ENCODE measurements at regions not wholly inside any gene's neighbourhood (a gene's known extent, or its start where the extent isn't known, plus 50 kb on each side); places are given as distances from the start of the nearest gene placed in this dataset.

DNA sequence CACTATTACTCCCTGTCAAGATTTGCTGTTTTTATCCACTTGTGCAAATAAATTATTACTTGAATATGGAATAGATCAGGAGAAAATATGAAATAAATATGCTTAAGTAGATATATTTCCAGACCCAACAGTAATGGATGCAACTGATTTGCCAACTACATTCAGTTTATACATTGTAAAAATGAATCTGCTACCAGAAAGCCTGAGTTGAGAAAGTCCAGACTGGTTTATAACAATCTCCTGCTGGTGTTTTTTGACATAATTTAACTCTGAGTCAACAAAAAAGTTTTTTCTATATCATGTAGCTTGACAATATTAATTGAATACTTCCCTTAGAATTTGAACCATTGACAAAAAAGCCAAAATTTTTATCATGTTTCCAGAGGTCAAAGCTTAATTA is 265.8 kb upstream of the SEMA3D start:
- no peak for TF ChIP-seq POLR2AphosphoS5 (IDR thresholded peaks at IDR 0.05)
- TF ChIP-seq, protein P1, sequence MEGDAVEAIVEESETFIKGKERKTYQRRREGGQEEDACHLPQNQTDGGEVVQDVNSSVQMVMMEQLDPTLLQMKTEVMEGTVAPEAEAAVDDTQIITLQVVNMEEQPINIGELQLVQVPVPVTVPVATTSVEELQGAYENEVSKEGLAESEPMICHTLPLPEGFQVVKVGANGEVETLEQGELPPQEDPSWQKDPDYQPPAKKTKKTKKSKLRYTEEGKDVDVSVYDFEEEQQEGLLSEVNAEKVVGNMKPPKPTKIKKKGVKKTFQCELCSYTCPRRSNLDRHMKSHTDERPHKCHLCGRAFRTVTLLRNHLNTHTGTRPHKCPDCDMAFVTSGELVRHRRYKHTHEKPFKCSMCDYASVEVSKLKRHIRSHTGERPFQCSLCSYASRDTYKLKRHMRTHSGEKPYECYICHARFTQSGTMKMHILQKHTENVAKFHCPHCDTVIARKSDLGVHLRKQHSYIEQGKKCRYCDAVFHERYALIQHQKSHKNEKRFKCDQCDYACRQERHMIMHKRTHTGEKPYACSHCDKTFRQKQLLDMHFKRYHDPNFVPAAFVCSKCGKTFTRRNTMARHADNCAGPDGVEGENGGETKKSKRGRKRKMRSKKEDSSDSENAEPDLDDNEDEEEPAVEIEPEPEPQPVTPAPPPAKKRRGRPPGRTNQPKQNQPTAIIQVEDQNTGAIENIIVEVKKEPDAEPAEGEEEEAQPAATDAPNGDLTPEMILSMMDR (IDR thresholded peaks at IDR 0.05 in 8 of 11, conservative IDR thresholded peaks at IDR 0.05 in 3 of 11) = no peak
- TF ChIP-seq POLR2A (IDR thresholded peaks at IDR 0.05) = no peak
- H3K27me3 ChIP-seq (replicated peaks in 1 of 7) = no peaks in the 10 kb centered on the region
- H3K36me3 ChIP-seq = no peaks in the 10 kb centered on the region
- no peak overlapping the region for H3K4me3 ChIP-seq
- intact Hi-C loops (cut with DNase I; ENCODE audit: low total_unique reads) = loop anchor here (10.0 kb wide), 1 partner anchor 268 kb away; the partner anchor contains the start of gene SEMA3D
- H3K27ac ChIP-seq = no peak overlapping the region
- no peak for DNase-seq
- H3K9me3 ChIP-seq = no peaks in the 10 kb centered on the region
- no peaks in the 10 kb centered on the region for H3K4me1 ChIP-seq

DNA sequence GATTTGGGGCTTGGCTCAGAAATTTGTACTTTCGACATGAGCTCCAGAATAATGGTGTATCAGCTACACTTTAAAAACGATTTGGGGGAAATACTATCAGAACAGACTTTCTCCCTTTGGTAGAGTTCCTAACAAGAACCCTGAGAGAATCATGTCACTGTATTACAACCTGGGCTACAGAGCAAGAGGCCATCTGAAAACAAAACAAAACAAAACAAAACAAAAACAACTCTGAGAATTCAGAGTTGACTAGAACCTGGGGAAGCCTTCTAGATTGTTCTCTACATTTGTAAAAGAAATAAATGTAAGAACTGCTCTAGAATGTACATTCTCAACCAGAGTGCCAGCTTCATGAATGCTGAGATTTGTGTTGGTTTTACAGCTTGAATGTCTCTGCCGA is 262.6 kb upstream of the SEMA3D start:
- H3K27me3 ChIP-seq (replicated peaks in 1 of 7) = no peaks in the 10 kb centered on the region
- WGBS, 5 donors = 82 to 92% (median 87%) methylated on average over 3 of the region's 3 CpGs
- no peak overlapping the region for H3K4me3 ChIP-seq
- TF ChIP-seq POLR2A (IDR thresholded peaks at IDR 0.05) (no peak), POLR2AphosphoS5 (IDR thresholded peaks at IDR 0.05) (no peak)
- TF ChIP-seq, protein P1 (IDR thresholded peaks at IDR 0.05 in 8 of 11, conservative IDR thresholded peaks at IDR 0.05 in 3 of 11) = no peak
- H3K36me3 ChIP-seq = no peaks in the 10 kb centered on the region
- H3K9me3 ChIP-seq = no peaks in the 10 kb centered on the region
- DNase-seq = no peak
- no peak overlapping the region for H3K27ac ChIP-seq
- H3K4me1 ChIP-seq = no peaks in the 10 kb centered on the region
- intact Hi-C loops (cut with DNase I; ENCODE audit: low total_unique reads) = no loop called here

DNA sequence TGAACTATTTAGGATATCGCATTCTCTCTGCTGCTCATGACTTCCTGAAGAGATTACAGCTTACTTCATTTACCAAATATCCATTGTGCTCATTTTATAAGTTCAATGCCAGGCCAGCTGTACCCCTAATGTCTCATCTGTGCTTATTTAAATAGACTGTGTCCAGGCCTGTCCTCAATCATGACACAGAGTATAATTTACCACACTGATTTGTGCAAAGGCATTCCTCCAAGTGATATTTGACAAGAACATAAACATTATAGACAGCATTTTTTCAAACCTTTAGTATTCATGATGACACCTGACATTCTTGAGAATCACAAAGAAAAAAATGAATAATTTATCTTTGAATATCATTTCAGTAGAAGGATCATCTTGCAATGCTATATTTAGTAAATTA is 260.1 kb upstream of the SEMA3D start:
- H3K36me3 ChIP-seq = no peaks in the 10 kb centered on the region
- intact Hi-C loops (cut with DNase I; ENCODE audit: low total_unique reads) = no loop called here
- H3K27me3 ChIP-seq (replicated peaks in 1 of 7) = no peaks in the 10 kb centered on the region
- H3K4me1 ChIP-seq = no peaks in the 10 kb centered on the region
- WGBS, 5 donors = 68 to 81% (median 74%) methylated on average over 1 of the region's 1 CpG
- TF ChIP-seq POLR2AphosphoS5 (IDR thresholded peaks at IDR 0.05) (no peak), POLR2A (IDR thresholded peaks at IDR 0.05) (no peak)
- TF ChIP-seq, protein P1 (IDR thresholded peaks at IDR 0.05 in 8 of 11, conservative IDR thresholded peaks at IDR 0.05 in 3 of 11) = no peak
- H3K9me3 ChIP-seq = no peaks in the 10 kb centered on the region
- H3K4me3 ChIP-seq = no peak overlapping the region
- no peak overlapping the region for H3K27ac ChIP-seq
- no peak for DNase-seq

DNA sequence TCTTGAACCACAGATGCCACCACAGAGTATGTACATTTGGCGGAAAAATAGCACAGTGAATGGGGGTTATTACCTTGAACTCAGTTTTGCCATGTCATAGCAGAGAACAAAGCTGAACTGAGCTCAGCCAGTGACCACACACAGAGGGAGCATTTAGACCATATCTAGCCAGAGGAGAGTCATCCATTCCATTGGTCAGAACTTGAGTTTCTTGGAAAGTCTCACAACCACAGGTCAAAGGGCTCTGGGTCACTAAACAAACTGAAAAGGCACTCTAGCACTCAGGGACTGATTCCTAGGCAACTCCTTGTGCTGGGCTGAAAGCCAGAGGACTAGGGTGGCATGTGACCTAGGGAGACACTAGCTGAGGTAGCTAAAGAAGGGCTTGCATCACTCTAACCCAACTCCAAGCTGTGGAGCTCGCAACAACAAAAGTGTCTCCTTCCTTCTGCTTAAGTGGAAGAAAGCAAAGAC is 239.7 kb upstream of the SEMA3D start:
- H3K27ac ChIP-seq = no peak overlapping the region
- WGBS, 5 donors = 72 to 91% (median 86%) methylated on average over 2 of the region's 2 CpGs
- H3K4me3 ChIP-seq = no peak overlapping the region
- H3K36me3 ChIP-seq = no peaks in the 10 kb centered on the region
- H3K4me1 ChIP-seq = peaks cover 0 to 3% (median 0%) of the 10 kb centered on the region in 6 donors
- intact Hi-C loops (cut with DNase I; ENCODE audit: low total_unique reads) = no loop called here
- TF ChIP-seq, protein P1 (IDR thresholded peaks at IDR 0.05 in 8 of 11, conservative IDR thresholded peaks at IDR 0.05 in 3 of 11) = no peak
- no peak for TF ChIP-seq POLR2AphosphoS5 (IDR thresholded peaks at IDR 0.05)
- TF ChIP-seq POLR2A (IDR thresholded peaks at IDR 0.05) = no peak
- no peak for DNase-seq
- H3K27me3 ChIP-seq (replicated peaks in 1 of 7) = no peaks in the 10 kb centered on the region
- H3K9me3 ChIP-seq = no peaks in the 10 kb centered on the region

Measured in spleen (tissue), 11 donors.